Activated B cell treated with CpG ODN at 0.5 μM for 24 hours (primary cell): ENCODE measurements at regions not wholly inside any gene's neighbourhood (a gene's known extent, or its start where the extent isn't known, plus 50 kb on each side); places are given as distances from the start of the nearest gene placed in this dataset.

Experiments used
- ATAC-seq: fragments of 200-7000 bp; cut with Tn5 transposase; one replicate; pipeline ENCODE4 v1.10.0; 2021; ENCODE audit warnings: low read depth, mild to moderate bottlenecking, moderate library complexity
- CTCF ChIA-PET: fragments of 350-600 bp; sonication (Branson Sonifier 250); formaldehyde crosslinking; loops from one replicate; lab custom pipeline; 2021; ENCODE audit warnings: antibody characterized with exemption; lab: Charles Lee
- POLR2A ChIA-PET: fragments of 350-600 bp; sonication (Branson Sonifier 250); formaldehyde crosslinking; loops from one replicate; lab custom pipeline; 2021; ENCODE audit warnings: antibody characterized with exemption; lab: Charles Lee
- DNase-seq: peaks from one replicate; pipeline ENCODE4 v3.0.0; 2022
- H3K27ac Mint-ChIP-seq: one replicate; pipeline ENCODE4 v1.8.0; 2020; ENCODE audit warnings: mixed read lengths
- H3K27me3 Mint-ChIP-seq: one replicate; pipeline ENCODE4 v1.8.0; 2021; ENCODE audit warnings: mixed read lengths
- H3K36me3 Mint-ChIP-seq: one replicate; pipeline ENCODE4 v1.8.0; 2021; ENCODE audit warnings: low read depth, mixed read lengths
- H3K4me1 Mint-ChIP-seq: one replicate; pipeline ENCODE4 v1.8.0; 2021; ENCODE audit warnings: mixed read lengths
- H3K4me3 Mint-ChIP-seq: one replicate; pipeline ENCODE4 v1.8.0; 2020; ENCODE audit warnings: mild to moderate bottlenecking, mixed read lengths
- H3K9me3 Mint-ChIP-seq: one replicate; pipeline ENCODE4 v1.8.0; 2020; ENCODE audit warnings: mixed read lengths
- intact Hi-C: fragments of 100-400 bp; cut with micrococcal nuclease; formaldehyde crosslinking; loops from one replicate; pipeline ENCODE4 v1.15.1; 2024
- TF ChIP-seq, protein P1 (sequence below): fragments of 200-600 bp; IDR thresholded peaks from one replicate; pipeline ENCODE4 v1.8.0; 2022; ENCODE audit warnings: antibody characterized with exemption, mild to moderate bottlenecking

DNA sequence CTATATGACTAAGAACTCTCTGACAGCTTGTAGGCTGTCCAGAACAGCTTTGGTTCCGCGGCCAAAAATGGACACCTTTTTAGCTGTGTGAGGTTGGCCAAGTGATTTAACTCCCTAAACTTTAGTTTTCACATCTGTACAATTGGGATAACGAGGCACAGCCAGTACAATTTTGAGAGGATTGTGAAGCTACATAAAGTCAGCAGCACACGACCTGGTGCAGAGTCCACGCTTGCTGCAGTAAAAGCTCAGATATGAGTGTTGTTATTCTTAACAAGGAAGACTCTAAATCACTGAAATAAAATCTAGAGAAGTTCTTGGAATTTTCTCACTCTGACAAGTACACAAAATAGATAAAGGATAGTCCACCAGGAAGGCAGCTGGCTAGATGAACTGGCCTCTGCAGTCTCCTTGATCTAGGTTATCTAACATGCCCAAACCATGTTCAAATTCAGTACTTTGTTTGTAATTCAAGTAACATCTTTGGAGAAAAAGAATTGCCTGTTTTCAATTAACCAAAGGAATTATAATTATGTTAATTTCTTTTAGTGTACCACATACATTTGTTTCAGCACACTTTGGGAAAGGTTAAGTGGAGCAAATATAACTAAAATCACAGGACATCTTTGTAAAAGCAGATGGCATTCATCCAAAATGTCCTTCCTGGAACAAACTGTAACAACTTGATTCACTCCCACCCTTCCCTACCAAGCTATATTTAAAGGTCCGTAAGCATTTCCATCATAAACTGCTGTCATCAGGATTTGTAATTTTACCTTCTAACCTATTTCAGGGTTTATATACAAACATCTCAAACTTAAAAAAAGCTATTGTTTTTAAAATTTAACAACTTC is 201.7 kb upstream of the STK17B start:
- TF ChIP-seq, protein P1, sequence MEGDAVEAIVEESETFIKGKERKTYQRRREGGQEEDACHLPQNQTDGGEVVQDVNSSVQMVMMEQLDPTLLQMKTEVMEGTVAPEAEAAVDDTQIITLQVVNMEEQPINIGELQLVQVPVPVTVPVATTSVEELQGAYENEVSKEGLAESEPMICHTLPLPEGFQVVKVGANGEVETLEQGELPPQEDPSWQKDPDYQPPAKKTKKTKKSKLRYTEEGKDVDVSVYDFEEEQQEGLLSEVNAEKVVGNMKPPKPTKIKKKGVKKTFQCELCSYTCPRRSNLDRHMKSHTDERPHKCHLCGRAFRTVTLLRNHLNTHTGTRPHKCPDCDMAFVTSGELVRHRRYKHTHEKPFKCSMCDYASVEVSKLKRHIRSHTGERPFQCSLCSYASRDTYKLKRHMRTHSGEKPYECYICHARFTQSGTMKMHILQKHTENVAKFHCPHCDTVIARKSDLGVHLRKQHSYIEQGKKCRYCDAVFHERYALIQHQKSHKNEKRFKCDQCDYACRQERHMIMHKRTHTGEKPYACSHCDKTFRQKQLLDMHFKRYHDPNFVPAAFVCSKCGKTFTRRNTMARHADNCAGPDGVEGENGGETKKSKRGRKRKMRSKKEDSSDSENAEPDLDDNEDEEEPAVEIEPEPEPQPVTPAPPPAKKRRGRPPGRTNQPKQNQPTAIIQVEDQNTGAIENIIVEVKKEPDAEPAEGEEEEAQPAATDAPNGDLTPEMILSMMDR, result no peak
- DNase-seq (no peak), ATAC-seq (no peak)
- Mint-ChIP-seq H3K4me1 (peaks cover 6% of the 10 kb centered on the region), H3K27ac (no peak overlapping the region), H3K9me3 (peaks cover 8% of the 10 kb centered on the region), H3K36me3 (no peaks in the 10 kb centered on the region), H3K27me3 (no peaks in the 10 kb centered on the region), H3K4me3 (no peak overlapping the region)
- intact Hi-C loops, result no loop called here
- CTCF ChIA-PET, result no interaction called here
- POLR2A ChIA-PET, result no interaction called here

DNA sequence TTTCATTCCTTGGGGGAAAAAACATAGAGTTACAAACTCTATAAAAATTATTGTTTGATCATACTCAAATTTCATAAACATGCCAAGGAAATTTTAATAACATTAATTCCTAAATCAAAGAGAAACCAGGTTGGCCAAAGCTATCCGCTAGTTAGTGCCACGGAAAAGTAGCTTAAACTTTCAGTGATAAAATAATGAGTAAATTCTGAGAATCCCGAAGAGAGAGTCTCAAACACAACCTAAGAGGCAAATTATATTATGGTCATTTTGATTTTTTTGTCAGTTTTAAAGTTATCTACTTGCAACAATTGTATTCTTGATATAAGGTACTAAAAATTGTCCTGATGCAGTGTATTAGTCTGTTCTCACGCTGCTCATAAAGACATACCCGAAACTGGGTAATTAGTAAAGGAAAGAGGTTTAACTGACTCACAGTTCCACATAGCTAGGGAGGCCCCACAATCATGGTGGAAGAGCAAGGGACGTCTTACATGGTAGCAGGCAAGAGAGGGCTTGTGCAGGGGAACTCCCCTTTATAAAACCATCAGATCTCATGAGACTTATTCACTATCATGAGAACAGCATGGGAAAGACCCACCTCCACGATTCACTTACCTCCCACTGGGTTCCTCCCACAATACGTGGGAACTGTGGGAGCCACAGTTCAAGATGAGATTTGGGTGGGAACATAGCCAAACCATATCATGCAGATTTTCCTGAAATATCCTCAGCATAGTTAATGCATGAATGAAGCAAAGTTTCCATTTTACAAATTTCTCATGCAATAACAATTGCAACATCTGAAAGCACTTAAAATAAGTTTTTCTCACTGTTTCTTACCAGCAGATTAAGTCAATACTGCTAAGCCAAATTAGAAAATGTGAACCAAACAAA is 205.9 kb upstream of the STK17B start:
- intact Hi-C loops, result no loop called here
- ChIA-PET POLR2A (no interaction called here), CTCF (no interaction called here)

DNA sequence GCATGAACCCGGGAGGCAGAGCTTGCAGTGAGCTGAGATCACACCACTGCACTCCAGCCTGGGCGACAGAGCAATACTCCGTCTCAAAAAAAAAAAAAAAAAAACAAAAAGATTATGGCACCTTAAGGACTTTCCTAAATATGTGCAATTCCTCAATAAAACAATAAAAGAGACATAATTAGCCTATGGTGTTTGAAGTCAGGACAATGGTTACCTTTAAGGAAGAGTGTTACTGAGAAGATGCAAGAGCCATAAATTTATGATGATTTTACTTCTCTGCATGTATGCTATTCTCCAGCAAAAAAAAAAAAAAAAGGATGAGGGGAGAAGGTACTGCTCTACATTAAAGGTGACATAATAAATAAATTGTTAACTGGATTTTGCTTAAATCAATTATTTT is 208.2 kb upstream of the STK17B start:
- ChIA-PET CTCF (no interaction called here), POLR2A (no interaction called here)
- TF ChIP-seq, protein P1, result no peak
- no peaks in the 10 kb centered on the region for H3K36me3 Mint-ChIP-seq
- intact Hi-C loops, result no loop called here
- H3K4me1 Mint-ChIP-seq, result peaks cover 6% of the 10 kb centered on the region
- DNase-seq (no peak), ATAC-seq (no peak)
- H3K9me3 Mint-ChIP-seq, result no peaks in the 10 kb centered on the region
- no peaks in the 10 kb centered on the region for H3K27me3 Mint-ChIP-seq
- no peak overlapping the region for H3K4me3 Mint-ChIP-seq
- H3K27ac Mint-ChIP-seq, result no peak overlapping the region

More for the DNA sequence above, 205.9 kb upstream of the STK17B start:
- Mint-ChIP-seq H3K27me3 (no peaks in the 10 kb centered on the region), H3K4me1 (peaks cover 6% of the 10 kb centered on the region), H3K9me3 (no peaks in the 10 kb centered on the region), H3K4me3 (no peak overlapping the region), H3K36me3 (no peaks in the 10 kb centered on the region), H3K27ac (no peak overlapping the region)
- peak; percentile 28 for ATAC-seq
- DNase-seq, result no peak
- TF ChIP-seq, protein P1, result no peak

DNA sequence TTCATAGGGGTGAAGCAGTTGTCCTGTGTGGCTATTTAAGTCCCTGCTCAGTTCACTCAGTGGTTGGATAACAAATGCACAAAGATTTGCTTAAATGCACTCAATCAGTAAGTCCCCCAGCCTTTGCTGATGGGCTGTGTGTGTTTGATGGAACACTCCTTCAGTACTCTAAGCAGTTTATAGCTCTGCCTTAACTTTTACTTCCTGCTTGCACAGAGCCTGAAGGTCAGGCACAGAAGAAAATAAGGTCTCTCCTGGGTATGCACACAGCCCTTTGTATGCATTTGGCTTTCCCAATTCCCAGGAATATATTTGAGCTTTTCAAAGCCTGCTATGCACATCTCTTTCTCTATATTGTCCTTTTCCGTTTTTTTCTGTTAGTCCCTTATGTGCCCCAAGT is 208.7 kb upstream of the STK17B start:
- TF ChIP-seq, protein P1, result no peak
- intact Hi-C loops, result no loop called here
- DNase-seq (no peak), ATAC-seq (no peak)
- Mint-ChIP-seq H3K27ac (no peak overlapping the region), H3K36me3 (no peaks in the 10 kb centered on the region), H3K27me3 (no peaks in the 10 kb centered on the region), H3K4me3 (no peak overlapping the region), H3K4me1 (peaks cover 6% of the 10 kb centered on the region), H3K9me3 (no peaks in the 10 kb centered on the region)
- ChIA-PET POLR2A (no interaction called here), CTCF (no interaction called here)

DNA sequence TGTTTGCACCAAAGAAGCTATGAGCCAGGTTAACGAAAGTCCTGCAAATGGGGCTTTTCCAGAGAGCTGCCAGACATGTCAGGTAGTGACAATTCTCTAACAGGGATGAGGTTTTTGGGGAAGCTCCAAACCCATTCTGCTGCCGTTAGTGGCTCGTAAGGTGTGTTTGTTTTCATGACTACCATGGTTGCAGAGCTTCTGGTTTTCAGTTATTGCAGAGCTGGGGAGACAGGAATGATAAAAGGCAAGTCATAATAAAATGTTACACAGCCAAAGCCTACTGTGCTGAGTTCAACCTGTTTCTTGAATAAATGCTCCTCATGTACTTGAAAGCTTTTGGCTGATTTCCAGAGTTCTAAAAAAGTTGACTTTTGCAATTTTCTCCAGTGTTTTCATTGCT is 209.2 kb upstream of the STK17B start:
- Mint-ChIP-seq H3K27me3 (no peaks in the 10 kb centered on the region), H3K9me3 (no peaks in the 10 kb centered on the region), H3K4me1 (peaks cover 6% of the 10 kb centered on the region), H3K4me3 (no peak overlapping the region), H3K36me3 (no peaks in the 10 kb centered on the region), H3K27ac (no peak overlapping the region)
- no peak for ATAC-seq
- CTCF ChIA-PET, result no interaction called here
- TF ChIP-seq, protein P1, result no peak
- POLR2A ChIA-PET, result no interaction called here
- no peak for DNase-seq
- intact Hi-C loops, result no loop called here
